GM20000 (cell line): ENCODE measurements at regions not wholly inside any gene's neighbourhood (a gene's known extent, or its start where the extent isn't known, plus 50 kb on each side); places are given as distances from the start of the nearest gene placed in this dataset.

ENCODE experiments used
- DNase-seq: peaks from one replicate; pipeline ENCODE4 v3.0.0; 2012; ENCODE audit warnings: low spot score
- CTCF ChIP-seq: IDR thresholded peaks from 2 replicates; pipeline ENCODE4 v1.5.1; 2012; ENCODE audit warnings: mild to moderate bottlenecking, control low read depth; ENCODE audit errors: extremely low read depth, missing control alignments

GRCh38 chr4:123671636-123672404 lies 275.2 kb downstream of the SPRY1 start:
- TF ChIP-seq CTCF = no peak
- peak; percentile 36 for DNase-seq

- no peak for DNase-seq
- no peak for TF ChIP-seq CTCF
These were observed 276.4 kb downstream of the SPRY1 start for GRCh38 chr4:123672987-123673386.

GRCh38 chr4:123673971-123674370 lies 277.4 kb downstream of the SPRY1 start:
- TF ChIP-seq CTCF = no peak
- DNase-seq = no peak

GRCh38 chr4:123674762-123675465 lies 278.3 kb downstream of the SPRY1 start:
- no peak for DNase-seq
- no peak for TF ChIP-seq CTCF

- DNase-seq = no peak
- TF ChIP-seq CTCF = no peak
These were observed 279.0 kb downstream of the SPRY1 start for GRCh38 chr4:123675567-123675966.

GRCh38 chr4:123676071-123676889 lies 279.7 kb downstream of the SPRY1 start:
- no peak for TF ChIP-seq CTCF
- no peak for DNase-seq

GRCh38 chr4:123676890-123677229 lies 280.3 kb downstream of the SPRY1 start:
- DNase-seq = no peak
- no peak for TF ChIP-seq CTCF
